GM21367 (cell line): ENCODE measurements at regions not wholly inside any gene's neighbourhood (a gene's known extent, or its start where the extent isn't known, plus 50 kb on each side); places are given as distances from the start of the nearest gene placed in this dataset.
"Not testable (repeated sequence)": the region's sequence is repeated elsewhere in the genome, so short reads cannot be mapped to it uniquely, and the experiment has no call there.

ENCODE experiments used
- ATAC-seq: cut with Tn5 transposase; IDR thresholded peaks from one replicate; pipeline ENCODE4 v1.9.1; 2021; ENCODE audit not compliant: unreplicated experiment

DNA sequence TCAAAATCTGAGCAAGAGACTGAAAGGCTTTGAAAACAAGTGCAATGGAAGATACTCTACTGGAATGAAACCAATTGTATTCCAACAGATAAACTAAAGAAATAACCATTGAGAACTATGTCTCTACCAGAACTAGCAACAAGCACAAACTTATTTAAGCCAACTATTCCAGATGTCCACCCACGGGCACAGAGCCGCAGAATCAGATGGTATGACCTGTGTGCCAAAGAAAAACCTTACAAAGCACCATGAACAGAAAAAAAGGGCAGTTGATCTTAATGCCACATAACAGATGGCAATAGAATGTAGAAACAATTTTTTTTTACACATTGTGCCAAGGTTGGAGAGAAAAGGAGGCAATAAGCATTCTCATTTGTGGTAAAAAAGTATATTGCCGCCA is 269.3 kb upstream of the ADGRL3 start:
- ATAC-seq, result no peak

DNA sequence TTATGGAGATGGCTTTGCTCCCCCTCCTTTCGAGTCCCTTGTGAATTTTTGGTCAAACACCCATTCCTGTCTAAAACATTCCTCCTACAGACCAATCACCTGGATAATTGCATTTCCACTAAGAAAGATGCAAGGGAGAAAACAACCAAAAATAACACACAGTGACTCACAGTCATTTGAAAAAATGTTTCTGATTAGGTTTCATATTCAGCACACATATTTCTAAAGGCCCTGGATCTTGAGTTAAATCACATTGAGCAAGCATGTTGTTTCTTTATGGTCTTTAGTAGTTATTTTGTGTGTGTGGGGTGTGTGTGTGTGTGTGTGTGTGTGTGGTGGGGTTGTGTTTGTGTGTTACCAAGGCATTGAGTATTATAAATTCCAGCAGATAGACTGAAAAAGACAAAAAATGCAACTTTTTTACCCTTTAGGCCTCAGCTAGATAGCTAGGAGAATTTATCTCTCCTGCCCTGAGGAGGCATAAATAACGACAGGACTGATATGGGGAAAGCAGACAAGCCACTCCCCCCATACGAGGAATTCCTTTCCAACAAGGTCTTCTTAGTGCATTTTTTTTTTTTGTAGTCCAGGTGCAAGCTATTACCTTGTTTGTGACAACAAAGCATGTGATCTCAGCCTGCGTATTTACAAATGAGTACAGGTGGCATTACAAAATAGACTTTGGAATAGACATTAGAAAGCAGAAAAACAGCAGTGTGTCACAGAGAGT is 265.4 kb upstream of the ADGRL3 start:
- ATAC-seq, result no peak

DNA sequence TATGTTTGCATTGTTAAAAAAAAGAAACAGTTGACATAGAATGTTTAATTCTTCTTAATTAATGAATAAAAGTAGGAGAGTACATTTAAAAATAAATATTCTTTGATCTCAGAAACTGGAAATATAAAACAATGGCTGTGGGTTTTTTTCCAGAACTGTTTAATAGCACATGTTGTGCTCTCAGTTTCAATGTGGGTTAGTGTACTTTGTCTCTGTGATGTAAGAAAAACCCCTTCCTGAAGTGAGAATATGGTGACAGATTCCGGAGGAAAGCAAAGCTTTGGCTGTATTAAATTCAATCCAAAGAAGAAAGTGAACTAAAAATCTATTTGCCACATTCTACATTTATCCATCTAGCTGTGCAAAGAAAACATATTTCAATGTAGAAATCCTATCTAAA is 261.9 kb upstream of the ADGRL3 start:
- ATAC-seq, result no peak

DNA sequence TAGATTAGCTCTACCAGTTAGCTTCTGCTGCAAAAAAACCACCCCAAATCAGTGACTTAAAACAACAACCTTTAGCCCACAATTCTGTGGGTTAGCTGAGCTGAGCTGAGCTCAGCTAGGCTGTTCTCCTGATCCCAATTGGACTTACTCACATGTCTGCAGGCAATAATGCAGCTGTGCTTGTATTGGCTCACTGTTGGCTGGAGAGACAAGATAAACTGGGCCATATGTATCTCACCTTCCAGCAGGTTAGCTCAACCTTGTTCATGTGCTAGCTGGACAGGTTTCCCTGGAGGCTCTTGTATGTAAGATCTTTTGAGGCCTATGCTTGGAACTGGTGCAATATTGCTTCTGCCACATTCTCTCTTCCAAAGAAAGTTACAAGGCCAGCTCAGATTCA is 261.5 kb upstream of the ADGRL3 start:
- no peak for ATAC-seq

DNA sequence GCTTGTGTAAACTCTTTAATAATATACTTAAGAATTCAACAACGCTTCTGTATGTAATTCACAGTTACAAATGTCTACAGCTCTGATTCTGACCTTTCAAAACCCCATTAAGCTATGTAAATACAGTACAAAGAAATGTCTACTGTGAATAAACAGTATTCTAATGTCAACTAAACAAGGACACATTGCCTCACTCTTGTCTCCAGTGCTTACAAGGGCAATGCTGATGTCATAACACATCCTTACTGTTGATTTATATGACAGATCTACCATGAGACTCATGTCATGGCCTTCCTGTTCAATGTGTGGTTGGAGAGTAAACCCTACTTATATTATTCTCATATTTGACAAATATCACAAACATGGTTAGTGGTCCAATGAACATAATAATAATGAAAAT is 256.1 kb upstream of the ADGRL3 start:
- no peak for ATAC-seq

DNA sequence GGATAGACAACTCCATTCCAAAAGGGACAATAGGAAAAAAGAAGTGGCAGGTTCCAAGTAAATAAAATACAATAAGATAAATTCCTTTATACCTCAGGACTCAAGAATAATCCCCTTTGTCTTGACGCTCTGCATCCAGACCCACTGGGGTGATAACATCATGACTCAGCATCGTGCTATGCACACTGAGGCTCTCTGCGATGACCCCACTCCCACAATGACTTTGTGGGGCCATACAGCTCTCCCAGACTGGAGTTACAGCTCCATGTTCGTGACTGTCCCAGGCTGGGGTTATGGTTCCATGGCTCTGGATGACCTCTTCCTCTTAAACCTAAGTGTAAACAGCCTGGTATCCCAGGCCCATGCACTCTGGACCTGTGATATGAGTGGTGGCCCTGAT is 254.5 kb upstream of the ADGRL3 start:
- ATAC-seq, result no peak

DNA sequence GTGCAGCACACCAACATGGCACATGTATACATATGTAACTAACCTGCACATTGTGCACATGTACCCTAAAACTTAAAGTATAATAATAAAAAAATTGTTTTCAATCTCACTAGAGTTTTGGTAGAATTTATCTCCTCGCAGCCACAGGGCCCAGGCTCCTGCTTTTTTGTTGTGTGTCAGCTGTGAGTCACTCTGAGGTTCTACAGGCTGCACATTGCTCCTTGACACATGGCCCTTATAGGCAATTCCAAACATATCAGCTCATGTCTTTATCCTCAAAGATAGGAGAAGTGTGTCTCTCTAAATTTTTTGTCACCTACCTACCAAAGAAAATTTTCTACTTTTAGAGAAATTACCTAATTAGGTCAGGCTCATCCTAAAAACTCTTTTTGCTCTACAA is 252.1 kb upstream of the ADGRL3 start:
- no peak for ATAC-seq

DNA sequence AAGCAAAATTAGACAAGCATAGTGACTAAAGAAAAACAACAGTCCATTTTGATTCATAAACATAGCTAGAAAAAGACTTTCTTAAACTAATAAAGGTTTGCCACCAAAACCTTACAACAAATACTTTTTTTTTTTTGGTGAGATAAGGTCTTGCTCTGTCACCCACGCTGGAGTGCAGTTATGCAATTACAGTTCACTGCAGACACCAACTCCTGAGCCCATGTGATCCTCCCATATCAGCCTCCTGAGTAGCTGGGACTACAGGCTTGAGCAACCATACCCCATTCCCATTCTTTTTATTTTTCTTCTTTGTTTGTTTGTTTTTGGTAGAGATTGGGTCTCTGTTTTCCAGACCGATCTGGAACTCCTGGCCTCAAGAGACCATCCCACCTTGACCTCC is 247.2 kb upstream of the ADGRL3 start:
- no peak for ATAC-seq

DNA sequence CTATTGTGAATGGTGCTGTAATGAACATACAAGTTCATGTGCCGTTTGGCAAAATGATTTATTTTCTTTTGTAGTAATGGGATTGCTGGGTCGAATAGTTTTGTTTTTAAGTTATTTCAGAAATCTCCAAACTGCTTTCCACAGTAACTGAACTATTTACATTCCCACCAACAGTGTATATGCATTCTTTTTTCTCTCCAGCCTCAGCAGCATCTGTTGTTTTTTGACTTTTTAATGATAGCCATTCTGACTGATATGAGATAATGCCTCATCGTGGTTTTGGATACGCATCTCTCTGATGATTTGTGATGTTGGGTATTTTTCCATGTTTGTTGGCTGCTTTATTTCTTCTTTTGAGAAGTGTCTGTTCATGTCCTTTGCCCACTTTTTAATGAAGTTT is 246.3 kb upstream of the ADGRL3 start:
- no peak for ATAC-seq

DNA sequence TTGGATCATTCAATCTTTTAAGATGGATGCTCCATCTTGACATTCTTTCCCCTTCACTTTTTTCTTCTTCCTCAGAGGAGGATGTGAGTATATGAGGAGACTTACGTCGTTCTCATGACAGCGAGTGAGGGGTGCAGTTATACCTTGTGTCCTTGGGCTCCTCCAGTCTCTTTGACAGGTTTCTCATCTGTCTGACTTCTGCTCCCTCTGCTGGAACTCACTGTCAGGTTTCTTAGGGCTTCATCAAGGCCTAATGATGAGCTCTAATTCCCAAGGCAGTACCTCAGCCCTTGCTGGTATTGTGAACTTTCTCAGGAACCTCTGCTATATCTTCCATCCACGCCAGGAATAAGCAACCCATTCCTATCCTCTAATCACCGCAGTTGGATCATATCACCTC is 237.8 kb upstream of the ADGRL3 start:
- ATAC-seq, result no peak

DNA sequence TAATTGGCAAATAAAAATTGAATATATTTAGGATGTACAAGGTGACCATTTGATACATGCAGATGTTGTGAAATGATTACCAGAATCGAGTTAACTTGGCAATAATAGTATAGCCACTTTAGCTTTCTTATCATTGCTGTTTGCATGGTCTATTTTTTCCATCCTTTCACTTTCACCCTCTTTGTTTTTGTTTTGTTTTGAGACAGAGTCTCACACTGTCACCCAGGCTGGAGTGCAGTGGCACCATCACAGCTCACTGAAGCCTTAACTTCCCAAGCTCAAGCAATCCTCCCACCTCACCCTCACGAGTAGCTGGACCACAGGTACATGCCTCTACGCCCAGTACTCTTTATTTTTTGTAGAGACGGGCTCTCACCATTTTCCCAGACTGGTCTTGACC is 218.6 kb upstream of the ADGRL3 start:
- no peak for ATAC-seq

DNA sequence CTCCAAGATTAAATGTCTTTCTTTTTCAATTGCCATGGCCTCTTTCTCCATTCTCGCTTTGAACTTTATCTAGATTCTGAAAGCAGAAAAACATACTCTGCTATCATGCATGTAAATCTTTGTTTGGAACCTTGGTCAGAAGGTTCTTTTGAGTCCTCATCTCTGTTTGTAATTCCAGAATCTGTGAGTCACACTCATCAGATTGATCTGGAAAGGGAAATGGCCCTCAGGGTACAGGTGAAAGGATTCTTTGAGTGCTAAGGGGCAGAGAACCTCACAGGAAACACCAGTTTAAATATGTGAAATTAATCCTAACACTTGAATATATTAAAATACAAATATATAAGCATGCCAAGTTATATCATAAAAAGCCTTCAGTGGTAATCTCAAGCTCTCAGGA is 211.0 kb upstream of the ADGRL3 start:
- ATAC-seq, result no peak

DNA sequence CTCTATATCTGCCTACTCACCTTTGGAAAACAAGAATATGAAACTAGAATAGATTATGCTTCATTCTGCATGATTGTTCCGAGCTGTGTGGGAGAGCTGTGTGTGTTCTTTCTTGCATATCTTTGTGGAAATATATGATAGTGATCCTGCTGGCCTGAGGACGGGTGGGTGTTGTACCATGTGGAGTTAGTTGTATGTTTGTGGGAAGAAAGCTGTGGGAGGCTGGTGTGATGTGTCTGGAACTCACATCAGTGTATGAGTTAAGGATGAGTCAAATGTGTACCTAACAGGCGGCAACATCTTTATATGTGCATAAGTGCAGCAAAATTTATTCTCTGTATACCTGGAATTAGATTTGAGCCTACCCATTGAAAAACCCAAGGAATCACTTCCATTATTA is 208.1 kb upstream of the ADGRL3 start:
- ATAC-seq, result no peak

DNA sequence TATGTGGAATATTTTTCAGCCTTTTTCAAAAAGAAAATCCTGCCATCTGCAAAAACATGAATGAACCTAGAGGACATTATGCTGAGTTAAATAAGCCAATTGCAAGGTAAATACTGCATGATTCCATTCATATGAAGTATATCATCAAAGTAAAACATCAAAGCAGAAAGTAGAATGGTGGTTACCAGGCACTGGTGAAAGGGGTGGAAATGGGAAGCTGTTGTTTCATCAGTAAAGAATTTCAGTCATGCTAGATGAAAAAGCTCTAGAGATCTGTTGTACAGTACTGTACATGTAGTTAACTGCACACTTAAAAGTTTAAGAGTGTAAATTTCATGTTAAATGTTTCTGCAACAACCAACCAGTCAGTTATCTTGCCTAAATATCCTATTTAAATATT is 196.8 kb upstream of the ADGRL3 start:
- no peak for ATAC-seq

DNA sequence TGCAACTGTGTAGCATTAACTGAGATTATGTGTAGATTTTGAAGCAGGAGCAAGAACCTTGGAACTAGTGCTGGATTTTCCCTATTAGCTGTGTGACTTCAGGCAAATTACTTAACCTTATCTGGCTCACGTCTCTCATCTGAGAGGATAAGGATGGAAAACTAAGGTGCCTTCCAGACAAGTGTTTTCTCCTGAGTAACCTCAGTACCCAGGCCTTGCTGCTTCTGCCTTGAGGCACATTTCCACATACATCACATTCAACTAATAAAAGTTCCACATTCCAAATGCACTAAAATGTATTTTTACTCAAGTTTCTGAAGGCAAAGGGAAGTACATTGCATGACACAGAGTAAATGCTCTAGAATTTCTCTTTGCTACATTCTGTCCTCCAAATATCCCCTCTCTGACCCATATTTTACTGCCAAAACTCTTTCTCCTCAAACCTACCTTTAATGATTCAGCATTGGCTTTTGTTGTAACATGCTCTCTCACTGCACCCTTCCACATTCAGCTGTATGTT is 195.4 kb upstream of the ADGRL3 start:
- ATAC-seq, result no peak

DNA sequence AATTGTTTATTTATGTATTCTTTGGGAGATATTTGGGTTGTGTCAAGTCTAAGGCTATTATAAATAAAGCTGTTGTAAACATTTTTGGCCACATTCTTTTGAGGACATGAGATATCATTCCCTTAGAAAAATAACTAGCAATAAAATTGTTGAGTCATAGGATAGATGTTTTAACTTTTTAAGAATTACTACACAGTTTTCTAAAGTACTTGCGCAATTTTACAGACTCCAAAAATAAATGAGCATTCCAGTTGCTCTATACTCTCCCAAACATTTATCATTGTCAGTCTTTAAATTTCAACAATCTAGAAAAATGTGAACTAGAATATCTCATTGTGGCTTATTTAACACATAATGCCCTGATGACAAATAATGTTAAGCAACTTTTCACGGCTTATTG is 189.1 kb upstream of the ADGRL3 start:
- ATAC-seq, result no peak

DNA sequence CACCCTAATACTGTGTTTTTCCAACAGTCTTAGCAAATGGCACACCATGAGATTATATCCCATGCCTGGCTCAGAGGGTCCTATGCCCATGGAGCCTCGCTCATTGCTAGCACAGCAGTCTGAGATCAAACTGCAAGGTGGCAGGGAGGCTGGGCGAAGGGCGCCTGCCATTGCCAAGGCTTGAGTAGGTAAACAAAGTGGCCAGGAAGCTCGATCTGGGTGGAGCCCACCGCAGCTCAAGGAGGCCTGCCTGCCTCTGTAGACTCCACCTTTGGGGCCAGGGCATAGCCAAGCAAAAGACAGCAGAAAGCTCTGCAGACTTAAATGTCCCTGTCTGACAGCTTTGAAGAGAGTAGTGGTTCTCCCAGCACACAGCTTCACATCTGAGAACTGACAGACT is 188.2 kb upstream of the ADGRL3 start:
- not testable (repeated sequence) for ATAC-seq

DNA sequence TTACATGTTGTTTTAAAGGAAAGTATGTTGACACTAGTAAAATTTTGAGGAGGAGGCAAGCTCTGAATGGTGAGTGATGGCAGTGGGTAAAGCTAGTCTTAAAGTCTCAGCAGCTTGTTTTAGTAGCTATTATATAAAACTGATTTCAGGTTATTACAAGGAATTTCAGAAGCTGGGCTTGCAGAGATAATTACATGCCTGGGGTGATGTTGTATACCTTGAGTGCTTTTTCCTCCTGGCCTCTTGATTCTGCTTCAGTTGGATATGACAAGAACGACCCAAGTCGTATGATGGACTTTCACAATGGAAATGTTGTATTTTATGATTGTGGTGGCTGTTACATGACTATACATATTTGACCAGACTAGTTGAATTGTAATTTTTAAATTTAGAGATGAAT is 175.5 kb upstream of the ADGRL3 start:
- ATAC-seq, result no peak

DNA sequence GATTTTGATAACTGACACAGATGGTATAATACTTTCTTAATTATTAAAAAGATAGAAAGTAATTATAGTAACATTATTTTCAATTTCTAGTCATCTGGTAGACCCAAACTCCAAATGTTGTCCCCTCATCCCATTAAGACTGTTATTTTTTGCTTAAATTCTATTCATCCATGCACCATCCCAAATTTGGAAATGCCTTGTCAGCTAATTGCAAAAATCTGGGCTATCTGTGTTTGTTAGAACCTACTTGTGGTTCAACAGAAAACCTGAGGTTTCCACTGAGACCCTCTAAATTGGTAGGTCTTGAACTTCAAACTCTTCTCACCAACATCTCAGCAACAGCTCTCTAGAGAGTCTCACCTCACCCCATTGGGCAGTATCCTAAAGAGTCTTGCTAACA is 172.2 kb upstream of the ADGRL3 start:
- ATAC-seq, result no peak

DNA sequence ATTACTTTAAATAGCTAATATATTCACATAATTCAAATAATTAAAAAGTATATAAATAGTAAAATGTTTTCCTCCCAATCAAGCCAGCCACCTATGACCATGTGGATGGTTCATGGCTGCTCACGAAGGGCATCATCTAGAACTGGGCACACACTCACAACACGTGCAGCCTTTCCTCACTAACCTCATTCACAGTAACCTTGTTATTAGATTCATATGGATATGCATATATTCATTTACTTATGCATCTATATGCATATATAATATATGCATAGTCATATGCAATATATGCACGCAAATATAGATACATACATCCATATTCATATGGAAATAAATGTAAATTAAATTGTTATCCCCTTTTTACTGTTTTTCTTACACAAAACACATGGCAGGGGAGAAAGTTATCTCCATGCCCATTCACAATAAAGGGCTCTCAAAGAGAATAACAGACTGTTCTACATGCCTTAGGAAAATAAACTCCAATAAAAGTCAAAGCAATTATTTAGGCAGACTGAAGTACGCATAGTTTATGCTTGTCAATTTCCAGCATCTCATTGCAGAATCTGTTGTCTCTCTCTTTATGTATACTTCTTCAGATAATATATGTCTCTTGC is 163.9 kb upstream of the ADGRL3 start:
- no peak for ATAC-seq

DNA sequence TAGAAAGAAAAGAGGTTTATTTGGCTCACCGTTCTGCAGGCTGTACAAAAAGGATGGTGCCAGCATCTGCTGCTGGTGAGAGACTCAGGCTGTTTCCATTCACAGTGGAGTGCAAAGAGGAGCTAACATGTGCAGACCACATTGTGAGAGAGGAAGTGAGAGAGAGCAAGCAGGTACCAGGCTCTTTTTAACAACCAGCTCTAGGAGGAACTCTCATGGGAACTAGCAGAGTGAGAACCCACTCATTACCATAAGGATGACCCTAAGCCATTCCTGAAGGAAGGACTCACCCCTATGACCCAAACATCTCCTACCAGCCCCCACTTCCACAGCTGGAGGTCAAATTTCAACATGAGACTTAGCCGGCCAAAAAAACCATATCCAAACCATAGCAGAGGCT is 158.6 kb upstream of the ADGRL3 start:
- ATAC-seq, result no peak

DNA sequence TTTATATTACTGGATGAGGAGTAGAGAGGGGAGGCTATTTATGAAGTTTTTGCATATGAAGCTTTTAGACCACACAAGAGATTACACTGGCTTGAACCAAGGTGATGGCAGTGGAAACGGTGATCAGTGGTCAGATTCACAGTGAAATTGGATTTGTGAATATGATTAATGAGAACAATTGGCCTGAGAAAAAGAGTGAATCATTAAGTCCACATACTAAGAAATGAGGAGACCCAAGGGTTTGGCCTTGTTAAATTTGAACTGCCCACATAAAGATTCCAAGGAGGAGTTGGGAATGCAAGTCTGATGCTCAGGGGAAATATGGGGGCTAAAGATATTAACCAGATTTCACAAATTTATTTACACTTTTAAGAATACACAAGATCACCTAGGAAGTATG is 155.3 kb upstream of the ADGRL3 start:
- no peak for ATAC-seq

DNA sequence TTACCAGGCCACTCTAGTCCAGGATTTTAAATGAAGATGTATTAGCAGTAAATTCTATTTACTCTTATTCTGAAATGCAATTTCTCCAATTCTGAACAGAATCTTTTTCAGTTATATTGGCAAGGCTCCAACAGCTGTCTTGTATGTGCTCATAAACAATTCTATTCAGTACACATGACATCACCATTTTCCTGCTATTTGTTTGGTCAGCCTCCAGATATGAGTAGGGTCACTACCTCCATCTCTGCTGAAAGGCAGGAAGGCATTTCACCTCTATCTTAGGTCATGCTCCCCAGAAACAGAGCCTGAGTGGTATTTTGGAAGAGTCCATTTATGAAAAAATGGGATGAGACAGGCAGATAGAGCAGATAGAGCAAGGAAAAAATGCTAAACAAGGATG is 151.1 kb upstream of the ADGRL3 start:
- ATAC-seq, result no peak
